Frontal cortex (tissue), 3 donors: ENCODE measurements at regions not wholly inside any gene's neighbourhood (a gene's known extent, or its start where the extent isn't known, plus 50 kb on each side); places are given as distances from the start of the nearest gene placed in this dataset.
"Not testable (repeated sequence)": the region's sequence is repeated elsewhere in the genome, so short reads cannot be mapped to it uniquely, and the experiment has no call there.

Experiments
- DNase-seq, 2 donors: peaks; one replicate each; pipeline ENCODE4 v3.0.0; 2012; ENCODE audit warnings: low spot score in 2 of 2
- FAIRE-seq: peaks from 2 replicates; lab custom pipeline; 2012; peaks lifted over from hg19 to GRCh38; lab: Jason Lieb, UNC
- donor health status: control.
- donor health status: control.
- donor health status: control.

DNA sequence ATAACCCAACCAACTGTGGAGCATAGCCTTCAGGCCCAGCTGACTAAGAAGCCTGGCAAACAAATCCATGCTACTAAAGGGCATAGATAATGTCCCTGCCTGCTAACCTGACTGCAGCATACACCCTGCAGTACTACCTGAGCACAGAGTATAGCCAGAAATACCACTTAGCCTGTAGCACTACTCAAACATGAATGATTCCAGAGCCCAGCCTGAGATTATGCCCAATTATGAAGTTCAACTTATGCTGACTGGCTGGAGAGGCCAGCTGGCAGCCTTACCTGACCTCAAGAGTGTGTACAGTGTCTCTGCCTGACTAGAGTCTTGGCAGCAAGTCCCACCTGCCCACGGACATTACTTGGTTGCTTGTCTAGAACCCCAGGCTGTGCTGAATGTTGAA lies 1265.3 kb downstream of the CDH11 start:
- no peak for FAIRE-seq
- DNase-seq: no peak

DNA sequence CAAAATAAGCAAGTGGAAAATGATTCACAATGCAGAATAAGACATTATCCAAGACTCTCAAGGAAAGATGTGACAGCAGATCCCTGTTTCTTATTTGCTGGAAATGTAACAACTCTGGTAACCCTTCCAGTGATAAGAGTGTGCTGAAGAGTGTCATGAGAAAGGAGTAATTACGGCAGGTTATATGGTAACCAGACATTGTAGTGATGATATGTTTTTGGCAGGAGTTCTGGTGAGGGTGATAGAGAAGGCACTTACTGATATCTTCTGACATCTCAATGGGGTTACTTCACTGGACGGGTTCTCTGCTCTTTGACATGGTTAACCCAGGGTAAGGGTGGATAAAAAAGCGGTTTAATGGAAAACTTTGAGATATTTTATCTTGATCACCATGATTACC lies 1270.9 kb downstream of the CDH11 start:
- FAIRE-seq: no peak
- no peak for DNase-seq

DNA sequence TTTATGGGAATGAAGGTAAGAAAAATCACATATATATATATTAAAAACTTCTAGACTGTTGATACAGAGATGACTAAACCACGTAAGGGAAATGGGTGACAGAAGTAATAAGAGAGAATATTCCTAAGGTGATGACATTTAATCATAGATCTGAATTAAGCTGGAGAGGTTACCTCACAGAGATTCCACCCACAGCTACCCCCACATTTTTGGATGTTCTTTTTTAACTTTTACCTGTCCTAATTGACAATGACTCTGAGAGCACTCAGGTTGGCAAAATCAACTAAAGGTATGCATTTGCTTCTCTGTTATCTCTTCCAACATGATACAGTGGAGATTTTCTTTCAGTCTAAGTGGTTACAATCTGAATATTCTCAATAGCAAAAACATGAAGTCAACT lies 1280.6 kb downstream of the CDH11 start:
- FAIRE-seq (no peak), DNase-seq (no peak)

DNA sequence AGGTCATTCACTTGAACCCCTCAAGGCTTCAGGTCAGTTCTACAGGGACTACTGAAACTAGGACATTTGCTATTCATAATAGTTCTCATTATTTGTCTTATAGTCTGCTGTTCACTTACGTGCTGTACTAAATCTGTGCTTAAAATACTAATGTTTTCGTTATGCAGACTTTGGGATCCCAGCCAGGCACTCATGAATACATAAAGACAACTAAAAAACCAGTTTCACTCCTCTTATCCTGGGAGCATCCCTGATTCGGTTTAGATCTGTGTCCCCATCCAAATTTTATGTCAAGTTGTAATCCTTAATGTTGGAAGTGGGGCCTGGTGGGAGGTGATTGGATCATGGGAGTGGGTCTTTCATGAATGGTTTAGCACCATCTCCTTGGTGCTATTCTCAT lies 1291.8 kb downstream of the CDH11 start:
- FAIRE-seq: no peak
- DNase-seq: no peak

DNA sequence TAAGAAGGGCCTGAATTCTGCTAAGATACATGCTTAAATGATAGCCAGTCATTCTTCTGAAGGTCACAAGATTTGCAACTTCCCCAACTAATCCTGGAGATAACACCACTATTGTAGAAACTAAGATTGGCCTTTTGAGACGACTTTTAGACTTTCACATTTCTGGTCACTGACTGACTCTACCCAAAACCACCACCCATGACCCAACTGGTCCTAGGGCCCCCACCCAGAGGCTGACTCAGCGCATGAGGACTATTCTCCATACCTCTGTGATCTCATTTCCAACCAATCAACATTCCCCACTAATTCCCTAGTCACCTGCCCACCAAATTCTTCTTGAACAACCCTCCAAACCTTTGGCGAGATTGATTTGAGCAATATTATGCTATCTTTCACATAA lies 1299.0 kb downstream of the CDH11 start:
- no peak for DNase-seq
- FAIRE-seq: no peak

DNA sequence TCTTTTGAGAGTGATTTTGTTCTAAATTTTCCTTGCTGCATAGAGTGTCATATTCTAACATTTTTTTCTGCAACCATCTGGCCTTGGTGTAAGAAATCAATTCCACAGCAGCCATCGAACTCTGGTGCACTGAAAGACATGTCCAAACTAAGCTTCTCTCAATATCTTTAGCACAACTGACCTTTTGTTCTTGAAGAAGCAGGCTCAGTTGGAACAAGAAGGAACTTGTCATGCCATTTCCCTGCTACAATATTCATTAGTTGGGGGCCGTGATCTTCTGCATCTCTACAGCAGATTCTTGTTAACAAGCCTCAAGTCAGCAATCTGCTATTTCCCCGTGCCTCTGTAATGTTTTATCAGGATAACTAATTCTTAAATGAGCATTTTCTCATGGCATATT lies 1305.6 kb downstream of the CDH11 start:
- FAIRE-seq (no peak), DNase-seq (no peak)

DNA sequence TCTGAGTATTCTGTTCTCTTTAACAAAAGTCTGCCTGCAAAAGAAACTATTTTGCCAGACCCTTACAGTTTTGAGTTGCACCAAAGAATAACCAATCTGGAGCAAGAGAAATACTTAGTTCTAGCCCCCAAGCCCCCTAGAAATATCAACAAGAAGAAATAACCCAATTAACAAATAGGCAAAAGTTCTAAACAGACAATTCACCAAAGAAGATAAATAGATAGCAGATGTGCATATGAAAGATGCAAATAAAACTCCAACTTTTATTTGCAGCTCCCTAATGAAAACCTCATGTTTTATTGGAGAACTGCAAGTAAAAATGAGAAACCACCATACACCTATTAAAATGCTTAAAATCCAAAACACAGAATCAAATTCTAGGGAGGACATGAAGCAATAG lies 1308.0 kb downstream of the CDH11 start:
- DNase-seq (no peak), FAIRE-seq (no peak)

DNA sequence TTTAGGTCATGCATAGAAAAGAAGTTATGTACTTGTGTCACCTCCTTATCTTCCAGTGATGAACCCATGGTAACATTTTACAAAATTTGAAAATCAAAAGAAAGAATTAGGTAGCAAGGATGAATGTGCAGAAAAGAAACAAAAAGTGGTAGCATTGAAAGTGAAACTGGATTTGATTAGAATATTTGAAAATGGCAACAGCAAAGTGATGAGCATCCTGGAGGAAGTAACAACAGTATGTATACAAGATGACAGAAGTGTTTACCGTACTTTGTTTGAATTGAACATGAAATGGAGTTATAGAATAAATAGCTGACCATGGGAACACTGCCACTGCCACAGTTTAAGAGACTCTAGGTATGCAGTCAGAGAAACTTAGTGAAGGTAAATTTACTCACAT lies 1313.1 kb downstream of the CDH11 start:
- FAIRE-seq (no peak), DNase-seq (no peak)

DNA sequence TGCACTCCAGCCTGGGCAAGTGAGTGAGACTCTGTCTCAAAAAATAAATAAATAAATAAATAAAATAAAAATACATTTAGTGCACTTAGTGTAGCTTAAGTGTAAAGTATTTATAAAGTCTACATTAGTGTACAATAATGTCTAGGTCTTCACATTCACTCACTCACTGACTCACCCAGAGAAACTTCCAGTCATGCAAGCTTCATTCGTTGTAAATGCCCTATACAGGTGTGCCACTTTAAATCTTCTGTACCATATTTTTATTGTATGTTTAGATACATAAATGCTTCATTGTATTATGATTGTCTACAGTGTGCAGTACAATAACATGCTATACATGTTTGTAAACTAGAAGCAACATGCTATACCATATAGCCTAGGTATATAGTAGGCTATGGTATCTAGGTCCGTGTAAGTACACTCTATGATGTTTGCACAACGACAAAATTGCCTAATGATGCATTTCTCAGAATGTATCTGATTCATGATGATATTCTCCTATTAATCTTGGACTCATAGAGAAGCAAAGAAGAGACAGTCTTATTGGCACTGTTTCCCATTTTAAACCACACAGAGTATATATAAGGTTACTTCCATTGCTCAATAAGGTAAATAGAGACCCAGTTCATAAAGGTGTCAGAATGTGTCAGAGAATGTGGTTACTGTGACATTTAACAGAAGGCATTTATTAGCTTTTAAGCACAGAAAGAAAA lies 1314.9 kb downstream of the CDH11 start:
- DNase-seq: no peak
- no peak for FAIRE-seq

DNA sequence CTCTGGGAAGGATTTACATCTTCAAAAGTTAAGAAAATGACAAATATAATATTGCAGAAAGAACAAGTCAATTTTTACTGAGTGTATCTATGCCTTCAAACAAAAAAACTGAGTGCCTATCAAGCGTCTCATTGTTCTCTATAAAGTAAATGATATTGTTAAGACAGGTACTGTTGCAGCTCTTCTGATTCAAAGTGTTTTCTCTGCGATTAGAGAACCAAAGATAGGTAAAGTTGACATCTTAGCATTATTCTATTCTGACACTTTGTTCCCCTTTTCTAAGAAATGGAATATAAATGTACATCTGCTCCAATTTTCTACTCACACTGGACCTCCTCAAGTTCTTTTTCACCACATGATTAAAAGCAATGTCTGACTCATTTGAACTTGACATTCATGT lies 1317.7 kb downstream of the CDH11 start:
- DNase-seq (no peak), FAIRE-seq (no peak)

DNA sequence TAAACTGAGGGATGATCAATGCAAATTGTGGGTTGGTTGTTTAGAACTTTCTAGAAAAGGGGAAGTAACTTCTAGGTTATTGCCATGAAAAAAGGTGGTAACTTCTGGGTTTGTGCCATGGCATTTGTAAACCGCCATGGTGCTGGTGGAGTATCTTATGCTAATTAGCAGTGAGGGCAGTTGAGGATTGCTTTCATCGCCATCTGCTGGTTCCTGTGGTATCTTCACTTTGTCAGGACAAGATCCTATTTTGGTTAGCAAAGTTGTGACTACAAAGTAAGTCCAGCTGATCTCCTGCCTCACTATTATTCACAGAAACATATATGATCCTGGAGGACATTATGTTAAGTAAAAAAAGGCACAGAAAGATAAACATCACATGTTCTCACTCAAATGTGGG lies 1332.3 kb downstream of the CDH11 start:
- DNase-seq (no peak), FAIRE-seq (no peak)

DNA sequence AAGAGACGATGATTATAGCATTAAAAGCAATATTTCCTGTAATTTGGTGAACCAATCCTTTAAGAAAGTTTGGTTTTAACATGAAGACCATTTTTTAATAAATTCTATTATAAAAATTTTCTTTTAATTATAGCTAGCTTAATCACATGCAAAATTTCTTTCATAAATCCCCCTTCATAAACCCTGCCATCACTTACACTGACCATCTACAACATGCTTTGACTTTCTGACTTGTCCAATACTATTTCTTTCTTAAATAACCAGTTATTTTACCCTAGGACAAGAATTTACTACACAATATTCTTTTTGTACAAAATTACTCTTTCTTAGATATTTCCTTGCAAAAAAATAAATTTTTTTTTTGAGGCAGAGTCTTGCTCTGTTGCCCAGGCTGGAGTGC lies 1334.8 kb downstream of the CDH11 start:
- DNase-seq (no peak), FAIRE-seq (no peak)

DNA sequence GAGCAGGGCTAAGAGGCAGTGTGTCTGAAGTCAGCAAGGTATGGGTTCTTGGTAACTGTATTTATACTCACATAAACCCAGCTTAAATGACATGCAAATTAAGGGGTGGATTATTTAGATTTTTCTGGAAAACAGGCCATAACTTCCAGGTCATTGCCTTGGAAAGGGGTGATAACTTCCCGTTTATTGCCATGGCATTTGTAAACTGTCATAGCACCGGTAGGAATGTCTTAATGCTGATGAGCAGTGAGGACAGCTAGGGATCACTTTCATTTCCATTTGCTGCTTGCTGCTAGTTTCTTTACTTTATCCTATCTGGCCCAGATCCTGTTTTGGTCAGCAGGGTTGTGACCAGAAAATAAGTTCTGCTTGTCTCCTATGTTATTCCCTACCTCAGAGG lies 1336.7 kb downstream of the CDH11 start:
- no peak for FAIRE-seq
- no peak for DNase-seq

DNA sequence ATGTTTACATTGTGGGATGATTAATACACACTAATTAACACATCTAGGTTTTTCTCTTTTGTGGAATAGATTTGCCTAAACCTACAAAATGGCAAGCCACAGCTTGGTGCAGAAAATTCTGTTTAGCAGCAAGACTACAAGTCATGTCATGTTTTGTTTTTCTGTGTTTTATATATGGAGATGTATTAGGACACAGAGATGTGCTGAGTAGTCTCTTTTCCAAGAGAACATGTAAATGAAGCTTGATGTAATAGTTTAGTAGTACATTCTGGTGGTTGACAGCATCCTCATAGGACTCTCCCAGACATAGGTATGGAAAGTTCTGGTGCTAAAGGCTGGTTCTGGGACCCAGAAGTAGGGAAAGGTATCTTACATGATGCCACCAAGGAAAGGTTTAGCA lies 1345.4 kb downstream of the CDH11 start:
- no peak for FAIRE-seq
- DNase-seq: no peak

DNA sequence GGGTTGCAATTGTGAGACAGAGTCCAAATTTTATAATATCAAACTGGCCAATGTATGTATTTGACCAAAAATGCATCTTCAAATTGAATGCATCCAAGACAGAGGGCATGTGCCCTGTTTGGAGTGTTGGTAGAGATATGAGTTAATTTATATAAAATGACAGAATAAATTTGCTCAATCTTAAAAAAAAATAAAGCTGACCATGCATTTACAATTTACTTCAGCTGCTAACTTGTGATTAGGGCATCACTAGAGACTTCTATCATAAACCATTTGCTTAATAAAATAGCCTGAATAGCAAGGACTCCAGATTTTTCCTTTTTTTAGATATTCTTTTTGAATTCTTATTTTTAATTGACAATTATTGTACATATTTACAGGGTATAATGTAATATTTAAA lies 1345.8 kb downstream of the CDH11 start:
- DNase-seq (no peak), FAIRE-seq (no peak)

DNA sequence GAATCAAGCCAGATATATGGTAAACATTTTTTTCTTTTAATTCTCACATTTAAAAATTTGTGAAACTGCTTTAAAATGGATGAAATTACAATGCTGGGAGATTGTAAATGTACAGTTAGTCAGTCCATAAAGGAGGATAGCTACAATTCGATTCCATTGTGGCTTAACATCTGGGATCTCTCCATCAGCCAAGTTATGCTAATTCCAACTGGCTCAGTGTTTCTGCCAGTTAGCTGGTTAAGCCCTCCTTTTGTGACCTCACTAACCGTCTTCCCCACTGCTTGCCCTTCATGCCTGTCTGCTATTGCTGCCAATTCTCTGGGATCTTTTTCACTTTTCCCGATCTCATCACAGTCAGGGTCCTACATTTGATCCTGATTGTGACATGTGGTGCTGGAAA lies 1347.6 kb downstream of the CDH11 start:
- DNase-seq (no peak), FAIRE-seq (no peak)

DNA sequence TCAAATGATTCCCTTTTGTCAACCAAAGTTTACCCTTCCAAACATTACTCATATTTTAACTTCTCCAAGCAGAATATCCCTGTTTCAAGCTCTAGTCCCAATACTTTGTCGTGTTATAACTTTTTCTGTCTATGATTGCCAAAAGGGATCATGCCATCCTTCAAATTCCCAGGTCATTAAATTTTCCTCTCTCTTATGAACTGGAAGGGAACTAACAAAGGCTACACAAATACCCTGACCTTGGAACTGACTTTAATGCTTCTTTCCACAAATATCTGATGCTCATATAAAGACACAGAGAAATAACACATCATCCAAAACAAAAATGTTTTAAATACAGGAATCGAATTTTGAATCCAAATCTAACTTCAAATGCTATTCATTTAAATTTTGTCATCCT lies 1352.7 kb downstream of the CDH11 start:
- no peak for DNase-seq
- FAIRE-seq: no peak

DNA sequence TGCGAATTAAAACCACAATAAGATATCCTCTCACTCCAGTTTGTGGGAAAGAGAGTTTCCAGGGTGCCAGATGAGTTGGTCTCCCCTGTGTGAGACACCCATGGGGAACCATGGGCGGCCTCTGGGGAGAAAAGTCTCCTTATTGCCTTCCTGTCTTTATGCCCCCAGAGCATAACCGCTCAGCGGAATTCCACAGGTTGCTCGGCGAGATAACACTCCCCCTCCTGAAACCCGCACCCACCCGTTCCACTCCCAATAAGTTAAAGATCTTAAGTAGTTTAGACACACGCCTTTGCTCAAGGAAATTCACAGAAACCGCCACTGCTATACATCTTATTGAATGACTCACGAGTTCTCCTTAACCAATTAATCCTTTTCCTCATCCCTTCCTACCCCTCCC lies 1361.6 kb downstream of the CDH11 start:
- DNase-seq, FAIRE-seq: not testable (repeated sequence)

DNA sequence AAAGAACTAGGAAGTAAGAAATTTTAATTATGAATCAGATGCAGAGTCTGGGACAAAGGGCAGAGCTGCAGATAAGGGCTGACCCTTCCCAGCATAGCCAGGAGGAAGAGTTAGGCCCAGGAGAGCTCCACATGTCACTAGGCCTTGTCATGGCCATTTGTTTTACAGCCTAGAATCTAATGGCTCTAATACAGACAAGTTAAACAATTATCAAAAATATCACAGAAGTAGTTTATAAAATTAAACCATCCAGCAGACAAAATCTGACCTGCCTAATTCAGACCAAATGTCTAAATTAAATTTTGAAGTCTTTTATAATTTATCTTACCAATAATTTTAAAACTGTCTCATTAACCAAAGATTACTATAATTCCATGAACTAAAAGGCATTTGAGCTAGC lies 1369.5 kb downstream of the CDH11 start:
- FAIRE-seq (no peak), DNase-seq (no peak)

DNA sequence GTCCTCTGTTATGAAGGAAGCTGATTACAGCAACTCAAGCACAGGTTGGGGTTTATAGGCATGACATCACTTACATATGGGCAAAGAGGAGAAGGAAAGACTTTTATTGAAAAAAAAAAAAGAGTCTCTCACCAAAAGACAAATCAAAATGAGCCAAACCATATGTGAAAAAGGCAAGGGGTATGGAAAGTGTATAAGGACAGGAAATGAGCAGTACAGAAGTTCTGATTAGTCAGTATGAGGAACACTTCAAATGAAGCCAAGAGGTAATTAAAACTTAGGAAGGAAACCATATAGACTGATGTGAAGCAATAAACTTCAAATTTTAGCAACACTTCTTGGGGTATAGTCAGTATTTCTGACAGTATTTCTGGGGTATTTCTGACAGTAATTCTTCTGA lies 1372.6 kb downstream of the CDH11 start:
- DNase-seq (no peak), FAIRE-seq (no peak)

DNA sequence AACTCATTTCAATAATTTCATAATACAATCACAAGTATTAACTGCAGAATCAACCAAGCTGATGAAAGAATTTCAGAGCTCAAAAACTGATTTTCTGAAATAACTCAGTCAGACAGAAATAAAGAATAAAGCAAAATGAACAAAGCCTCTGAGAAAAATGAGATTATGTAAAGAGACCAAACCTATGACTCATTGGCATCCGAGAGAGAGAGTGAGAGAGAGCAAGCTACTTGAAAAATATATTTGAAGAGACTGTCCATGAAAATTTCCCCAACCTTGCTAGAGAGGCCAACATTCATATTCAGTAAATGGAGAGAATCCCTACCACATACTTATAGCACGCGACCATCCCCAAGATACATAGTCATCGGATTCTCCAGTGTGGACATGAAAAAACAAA lies 1376.4 kb downstream of the CDH11 start:
- DNase-seq: no peak
- no peak for FAIRE-seq

DNA sequence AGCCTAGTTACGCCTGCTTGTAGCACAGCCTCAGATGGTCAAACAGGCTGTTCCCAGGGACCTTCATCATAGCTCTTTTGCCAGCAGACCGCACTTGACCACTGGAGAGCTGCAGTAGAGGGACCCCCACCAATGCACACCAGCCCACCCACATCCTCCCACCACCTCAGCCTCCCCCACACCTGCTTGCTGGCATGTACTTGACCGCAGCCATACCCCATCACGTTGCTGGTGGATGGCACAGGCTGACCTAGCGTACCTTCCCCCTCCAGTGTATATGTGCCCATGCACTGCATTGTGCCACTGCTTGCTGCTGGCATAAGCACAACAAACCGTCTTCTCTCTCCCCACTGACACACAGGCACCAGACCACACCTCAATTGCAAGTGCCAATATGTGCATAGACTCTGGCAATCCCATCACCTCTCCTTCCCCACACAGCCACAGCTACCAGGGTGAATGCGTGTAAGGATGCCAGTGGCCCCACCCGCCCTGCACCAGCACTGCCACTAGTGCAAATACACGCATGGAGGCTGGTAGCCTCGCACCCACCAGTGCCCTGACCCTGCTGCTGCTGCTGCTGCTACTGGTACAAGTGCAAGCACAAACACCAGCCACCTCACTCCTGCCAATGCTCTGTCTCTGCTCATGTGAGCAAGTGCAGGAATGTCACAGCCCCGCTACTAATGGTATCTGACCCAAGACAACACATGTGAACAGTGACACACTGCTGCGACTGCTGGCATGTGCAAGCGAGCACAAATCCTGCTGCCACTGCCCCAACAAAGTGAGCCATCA lies 1377.6 kb downstream of the CDH11 start:
- DNase-seq (no peak), FAIRE-seq (no peak)
